Kidney (tissue), 13 donors: ENCODE measurements at regions not wholly inside any gene's neighbourhood (a gene's known extent, or its start where the extent isn't known, plus 50 kb on each side); places are given as distances from the start of the nearest gene placed in this dataset.

Experiments
- DNase-seq, 5 donors: peaks; one replicate each; pipeline ENCODE4 v3.0.0-alpha.2; 2013 to 2020
- FAIRE-seq: peaks from 2 replicates; lab custom pipeline; 2012; peaks lifted over from hg19 to GRCh38; lab: Jason Lieb, UNC
- H3K27ac ChIP-seq, 2 donors: one replicate each; pipeline ENCODE4 v1.7.0; 2013; ENCODE audit warnings: low read depth in 2 of 2, low read length in 2 of 2, inconsistent platforms in 1 of 2
- H3K27me3 ChIP-seq: one replicate; pipeline ENCODE4 v1.7.1; 2013; ENCODE audit warnings: low read length, inconsistent platforms; ENCODE audit not compliant: control insufficient read depth, insufficient read depth
- H3K36me3 ChIP-seq, 3 donors: one replicate each; pipeline versions ENCODE4 v1.7.0 to v1.7.1; 2013; ENCODE audit warnings: low read length in 3 of 3, control low read depth in 1 of 3, inconsistent platforms in 1 of 3; ENCODE audit not compliant: insufficient read depth in 3 of 3, control insufficient read depth in 2 of 3
- H3K4me1 ChIP-seq, 3 donors: one replicate each; pipeline versions ENCODE4 v1.7.0 to v1.7.1; 2013; ENCODE audit warnings: low read length in 3 of 3, inconsistent platforms in 1 of 3, low read depth in 1 of 3; ENCODE audit not compliant: control insufficient read depth in 2 of 3, insufficient read depth in 2 of 3
- H3K4me3 ChIP-seq, 3 donors: one replicate each; pipeline versions ENCODE4 v1.7.0 to v1.8.1; 2013; ENCODE audit warnings: low read length in 3 of 3, control low read depth in 1 of 3, inconsistent platforms in 1 of 3
- H3K9ac ChIP-seq, 3 donors: one replicate each; pipeline versions ENCODE4 v1.7.0 to v1.7.1; 2013; ENCODE audit warnings: low read length in 3 of 3, control low read depth in 1 of 3, inconsistent platforms in 1 of 3
- H3K9me3 ChIP-seq, 3 donors: one replicate each; pipeline versions ENCODE4 v1.7.0 to v1.7.1; 2013; ENCODE audit warnings: low read length in 3 of 3, control low read depth in 1 of 3, inconsistent platforms in 1 of 3; ENCODE audit not compliant: control insufficient read depth in 2 of 3, insufficient read depth in 1 of 3
- CTCF ChIP-seq: IDR thresholded peaks from 3 replicates; pipeline ENCODE4 v1.5.1; 2012; ENCODE audit warnings: mild to moderate bottlenecking, moderate library complexity, borderline replicate concordance; ENCODE audit not compliant: insufficient read depth; ENCODE audit errors: extremely low read depth
- intact Hi-C: fragments of 100-400 bp; cut with DNase I; formaldehyde crosslinking; loops from one replicate; pipeline ENCODE4 v1.11.1; 2022
- donor health status: control.
- donor health status: control.
- donor health status: control.
- donor health status: control.
- donor health status: control.
- donor health status: DM: yes; HTN: yes; CAD: no.
- donor health status: Normal renal cell carcinoma (clear cell type).

GRCh38 chr11:101692980-101693379 lies 109.2 kb upstream of the TRPC6 start:
- no peaks in the 10 kb centered on the region for H3K4me1 ChIP-seq
- peaks cover 0 to 3% (median 0%) of the 10 kb centered on the region in 3 donors for H3K9me3 ChIP-seq
- no peak overlapping the region for H3K9ac ChIP-seq
- FAIRE-seq: no peak
- intact Hi-C loops: no loop called here
- no peak overlapping the region for H3K27ac ChIP-seq
- no peaks in the 10 kb centered on the region for H3K36me3 ChIP-seq
- no peak for TF ChIP-seq CTCF
- H3K4me3 ChIP-seq: no peak overlapping the region
- no peaks in the 10 kb centered on the region for H3K27me3 ChIP-seq
- DNase-seq: no peak

GRCh38 chr11:101686514-101686913 lies 102.7 kb upstream of the TRPC6 start:
- DNase-seq (no peak), FAIRE-seq (no peak)
- no peak overlapping the region for H3K9ac ChIP-seq
- TF ChIP-seq CTCF: no peak
- H3K9me3 ChIP-seq: peaks cover 0 to 3% (median 0%) of the 10 kb centered on the region in 3 donors
- no peaks in the 10 kb centered on the region for H3K4me1 ChIP-seq
- intact Hi-C loops: no loop called here
- no peak overlapping the region for H3K4me3 ChIP-seq
- no peaks in the 10 kb centered on the region for H3K27me3 ChIP-seq
- no peaks in the 10 kb centered on the region for H3K36me3 ChIP-seq
- no peak overlapping the region for H3K27ac ChIP-seq

- peak in 3 of 5 donors; percentile 59 to 81 (median 74) for DNase-seq
Observed at GRCh38 chr11:101668236-101668635, 84.4 kb upstream of the TRPC6 start.

More at GRCh38 chr11:101668236-101668635, 84.4 kb upstream of the TRPC6 start:
- Histone ChIP-seq H3K9ac (no peak overlapping the region), H3K27me3 (no peaks in the 10 kb centered on the region), H3K9me3 (no peaks in the 10 kb centered on the region), H3K36me3 (no peaks in the 10 kb centered on the region), H3K4me3 (no peak overlapping the region), H3K4me1 (peaks cover 0 to 2% (median 0%) of the 10 kb centered on the region in 3 donors), H3K27ac (no peak overlapping the region)
- no peak for TF ChIP-seq CTCF
- FAIRE-seq: no peak
- intact Hi-C loops: no loop called here
